Type B pancreatic cell (in vitro differentiated cells): ENCODE measurements at regions not wholly inside any gene's neighbourhood (a gene's known extent, or its start where the extent isn't known, plus 50 kb on each side); places are given as distances from the start of the nearest gene placed in this dataset.

Experiments
- DNase-seq: peaks from one replicate; pipeline ENCODE4 v3.0.0; 2021; ENCODE audit warnings: mixed read lengths; ENCODE audit not compliant: unreplicated experiment; ENCODE audit errors: extremely low spot score
- H3K27ac Mint-ChIP-seq: 2 replicates; pipeline ENCODE4 v1.8.0; 2021; ENCODE audit warnings: mild to moderate bottlenecking, mixed read lengths
- H3K27me3 Mint-ChIP-seq: 2 replicates; pipeline ENCODE4 v1.8.0; 2021; ENCODE audit warnings: mixed read lengths
- H3K36me3 Mint-ChIP-seq: 2 replicates; pipeline ENCODE4 v1.8.0; 2021; ENCODE audit warnings: mixed read lengths
- H3K4me1 Mint-ChIP-seq: one replicate; pipeline ENCODE4 v1.8.0; 2021; ENCODE audit warnings: mixed read lengths; ENCODE audit not compliant: unreplicated experiment
- H3K4me3 Mint-ChIP-seq: 2 replicates; pipeline ENCODE4 v1.8.0; 2021; ENCODE audit warnings: mild to moderate bottlenecking, mixed read lengths
- H3K9me3 Mint-ChIP-seq: 2 replicates; pipeline ENCODE4 v1.8.0; 2021; ENCODE audit warnings: mixed read lengths
- CTCF ChIP-seq: fragments of 200-600 bp; sonication (generic); conservative IDR thresholded peaks from 2 replicates; pipeline ENCODE4 v1.5.0; 2021; ENCODE audit warnings: antibody characterized with exemption, mild to moderate bottlenecking

GRCh38 chr5:68482199-68482598, 266.6 kb downstream of the PIK3R1 start:
- H3K27me3 Mint-ChIP-seq: no peaks in the 10 kb centered on the region
- H3K4me3 Mint-ChIP-seq: no peak overlapping the region
- H3K36me3 Mint-ChIP-seq: no peaks in the 10 kb centered on the region
- no peak overlapping the region for H3K27ac Mint-ChIP-seq
- H3K9me3 Mint-ChIP-seq: no peaks in the 10 kb centered on the region
- DNase-seq: no peak
- H3K4me1 Mint-ChIP-seq: peaks cover 19% of the 10 kb centered on the region
- TF ChIP-seq CTCF: no peak

GRCh38 chr5:68484307-68485068, 268.9 kb downstream of the PIK3R1 start:
- Mint-ChIP-seq H3K9me3 (no peaks in the 10 kb centered on the region), H3K4me1 (peaks cover 11% of the 10 kb centered on the region), H3K27ac (no peak overlapping the region), H3K27me3 (no peaks in the 10 kb centered on the region), H3K36me3 (no peaks in the 10 kb centered on the region), H3K4me3 (no peak overlapping the region)
- DNase-seq: no peak
- TF ChIP-seq CTCF: no peak

GRCh38 chr5:68489556-68489955, 274.0 kb downstream of the PIK3R1 start:
- no peaks in the 10 kb centered on the region for H3K36me3 Mint-ChIP-seq
- H3K4me1 Mint-ChIP-seq: peaks cover 10% of the 10 kb centered on the region
- no peak for DNase-seq
- TF ChIP-seq CTCF: no peak
- H3K27ac Mint-ChIP-seq: no peak overlapping the region
- no peak overlapping the region for H3K4me3 Mint-ChIP-seq
- no peaks in the 10 kb centered on the region for H3K27me3 Mint-ChIP-seq
- no peaks in the 10 kb centered on the region for H3K9me3 Mint-ChIP-seq

- peaks cover 10% of the 10 kb centered on the region for H3K4me1 Mint-ChIP-seq
- peaks cover under 1% of the 10 kb centered on the region for H3K9me3 Mint-ChIP-seq
- TF ChIP-seq CTCF: no peak
Measured at GRCh38 chr5:68490406-68490805, 274.9 kb downstream of the PIK3R1 start.

GRCh38 chr5:68494771-68495170, 279.2 kb downstream of the PIK3R1 start:
- peaks cover 10% of the 10 kb centered on the region for H3K4me1 Mint-ChIP-seq
- H3K27ac Mint-ChIP-seq: no peak overlapping the region
- no peaks in the 10 kb centered on the region for H3K27me3 Mint-ChIP-seq
- TF ChIP-seq CTCF: no peak
- H3K9me3 Mint-ChIP-seq: peaks cover 24% of the 10 kb centered on the region
- DNase-seq: no peak
- H3K36me3 Mint-ChIP-seq: peaks cover 16% of the 10 kb centered on the region
- H3K4me3 Mint-ChIP-seq: no peak overlapping the region

More at GRCh38 chr5:68490406-68490805, 274.9 kb downstream of the PIK3R1 start:
- DNase-seq: no peak
- H3K27ac Mint-ChIP-seq: no peak overlapping the region
- H3K4me3 Mint-ChIP-seq: no peak overlapping the region
- H3K36me3 Mint-ChIP-seq: peaks cover 1% of the 10 kb centered on the region
- H3K27me3 Mint-ChIP-seq: no peaks in the 10 kb centered on the region
